ENCODE measurements at regions not wholly inside any gene's neighbourhood (a gene's known extent, or its start where the extent isn't known, plus 50 kb on each side); places are given as distances from the start of the nearest gene placed in this dataset.

- Histone ChIP-seq H3K4me1 (peaks cover 8% of the 10 kb centered on the region), H3K36me3 (no peaks in the 10 kb centered on the region), H3K4me3 (no peak overlapping the region), H3K27ac (no peak overlapping the region), H3K27me3 (ENCODE audit: low read depth) (no peaks in the 10 kb centered on the region), H3K9me3 (no peaks in the 10 kb centered on the region)
- TF ChIP-seq CTCF (IDR thresholded peaks at IDR 0.05), result no peak
- intact Hi-C loops (cut with DNase I), result no loop called here
- DNase-seq, result no peak
- ATAC-seq, result peak; percentile 45 to 64
Measured at GRCh38 chr4:152255437-152255836, 280.5 kb downstream of the FBXW7 start.

GRCh38 chr4:152248347-152248746 lies 287.5 kb downstream of the FBXW7 start:
- Histone ChIP-seq H3K36me3 (no peaks in the 10 kb centered on the region), H3K27me3 (ENCODE audit: low read depth) (no peaks in the 10 kb centered on the region), H3K4me3 (no peak overlapping the region), H3K9me3 (no peaks in the 10 kb centered on the region), H3K27ac (no peak overlapping the region), H3K4me1 (peaks cover 14% of the 10 kb centered on the region)
- DNase-seq, result no peak
- intact Hi-C loops (cut with DNase I), result no loop called here
- no peak for ATAC-seq
- no peak for TF ChIP-seq CTCF (IDR thresholded peaks at IDR 0.05)

GRCh38 chr4:152247271-152247975 lies 288.5 kb downstream of the FBXW7 start:
- DNase-seq (no peak), ATAC-seq (no peak)
- H3K4me3 ChIP-seq, result no peak overlapping the region
- intact Hi-C loops (cut with DNase I), result no loop called here
- peaks cover 16% of the 10 kb centered on the region for H3K4me1 ChIP-seq
- H3K27me3 ChIP-seq (ENCODE audit: low read depth), result no peaks in the 10 kb centered on the region
- no peaks in the 10 kb centered on the region for H3K9me3 ChIP-seq
- H3K27ac ChIP-seq, result no peak overlapping the region
- no peaks in the 10 kb centered on the region for H3K36me3 ChIP-seq
- no peak for TF ChIP-seq CTCF (IDR thresholded peaks at IDR 0.05)

- intact Hi-C loops (cut with DNase I), result no loop called here
- peaks cover 16% of the 10 kb centered on the region for H3K4me1 ChIP-seq
- no peaks in the 10 kb centered on the region for H3K36me3 ChIP-seq
- no peaks in the 10 kb centered on the region for H3K27me3 ChIP-seq (ENCODE audit: low read depth)
- DNase-seq (no peak), ATAC-seq (no peak)
- H3K27ac ChIP-seq, result no peak overlapping the region
- no peak overlapping the region for H3K4me3 ChIP-seq
- no peak for TF ChIP-seq CTCF (IDR thresholded peaks at IDR 0.05)
- H3K9me3 ChIP-seq, result no peaks in the 10 kb centered on the region
Measured at GRCh38 chr4:152246659-152247058, 289.2 kb downstream of the FBXW7 start.

GRCh38 chr4:152245680-152246079 lies 290.2 kb downstream of the FBXW7 start:
- no peak overlapping the region for H3K4me3 ChIP-seq
- no peak overlapping the region for H3K27ac ChIP-seq
- no peaks in the 10 kb centered on the region for H3K36me3 ChIP-seq
- H3K4me1 ChIP-seq, result peaks cover 16% of the 10 kb centered on the region
- no peak for TF ChIP-seq CTCF (IDR thresholded peaks at IDR 0.05)
- ATAC-seq, result no peak
- no peak for DNase-seq
- no peaks in the 10 kb centered on the region for H3K9me3 ChIP-seq
- intact Hi-C loops (cut with DNase I), result no loop called here
- H3K27me3 ChIP-seq (ENCODE audit: low read depth), result no peaks in the 10 kb centered on the region
